HL-60 (cell line): ENCODE measurements at regions not wholly inside any gene's neighbourhood (a gene's known extent, or its start where the extent isn't known, plus 50 kb on each side); places are given as distances from the start of the nearest gene placed in this dataset.

Experiments used
- CTCF ChIP-seq: IDR thresholded peaks from one replicate; pipeline ENCODE4 v1.5.1; 2011; ENCODE audit warnings: low read length, control low read depth, inconsistent platforms; ENCODE audit not compliant: insufficient read depth
- POLR2AphosphoS5 ChIP-seq: IDR thresholded peaks from 2 replicates; pipeline ENCODE4 v1.6.1; 2012; ENCODE audit warnings: low read depth
- REST ChIP-seq: IDR thresholded peaks from 2 replicates; pipeline ENCODE4 v1.6.1; 2012; ENCODE audit warnings: low read depth; ENCODE audit not compliant: insufficient replicate concordance

- TF ChIP-seq CTCF (no peak), POLR2AphosphoS5 (no peak), REST (no peak)
These were observed 111.0 kb downstream of the SLC25A47 start for GRCh38 chr14:100434033-100434601.
